ENCODE measurements at regions not wholly inside any gene's neighbourhood (a gene's known extent, or its start where the extent isn't known, plus 50 kb on each side); places are given as distances from the start of the nearest gene placed in this dataset.
"Not testable (repeated sequence)": the region's sequence is repeated elsewhere in the genome, so short reads cannot be mapped to it uniquely, and the experiment has no call there.

- Histone ChIP-seq H3K9me2 (replicated peaks; ENCODE audit: insufficient read depth, low read length) (no peaks in the 10 kb centered on the region), H3K36me3 (ENCODE audit: insufficient read depth, low read length) (no peaks in the 10 kb centered on the region), H2AFZ (ENCODE audit: low read length) (no peak overlapping the region), H3K9me3 (ENCODE audit: low read length) (no peaks in the 10 kb centered on the region), H3K27ac (ENCODE audit: low read length) (no peak overlapping the region), H3K9ac (ENCODE audit: low read length) (no peak overlapping the region), H3K4me3 (ENCODE audit: low read length) (no peak overlapping the region), H4K20me1 (ENCODE audit: insufficient read depth, low read depth, low read length) (no peaks in the 10 kb centered on the region), H3K4me1 (ENCODE audit: low read length) (no peaks in the 10 kb centered on the region), H3K4me2 (ENCODE audit: low read depth, low read length, poor library complexity, severe bottlenecking) (no peak overlapping the region), H3K79me2 (ENCODE audit: low read length) (no peaks in the 10 kb centered on the region), H3K27me3 (ENCODE audit: low read length) (no peaks in the 10 kb centered on the region)
- DNase-seq: no peak
These were observed 172.1 kb downstream of the ACTR3B start for GRCh38 chr7:152931633-152932032.

DNA sequence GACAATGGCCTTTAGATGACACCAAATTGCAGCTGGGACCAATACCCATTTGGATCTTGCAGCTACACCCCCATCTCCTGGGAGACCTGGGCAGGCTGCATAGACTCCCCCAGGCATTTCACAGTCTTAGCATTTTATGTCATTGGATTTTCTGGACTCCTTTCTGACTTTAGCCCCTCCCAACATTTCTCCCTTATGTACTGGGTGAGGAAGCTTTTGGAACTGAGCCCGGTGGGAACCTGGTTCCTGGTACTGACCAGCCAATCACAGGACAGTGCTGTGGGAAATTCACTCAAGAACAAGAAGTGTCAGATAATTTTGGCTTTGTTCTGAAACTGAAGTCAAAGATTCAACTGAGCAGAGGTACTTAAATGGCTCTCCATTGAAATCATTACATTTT, 177.7 kb downstream of the ACTR3B start:
- H3K4me3 ChIP-seq (ENCODE audit: low read length): no peak overlapping the region
- no peaks in the 10 kb centered on the region for H3K9me3 ChIP-seq (ENCODE audit: low read length)
- no peaks in the 10 kb centered on the region for H4K20me1 ChIP-seq (ENCODE audit: insufficient read depth, low read depth, low read length)
- no peak overlapping the region for H3K27ac ChIP-seq (ENCODE audit: low read length)
- no peaks in the 10 kb centered on the region for H3K79me2 ChIP-seq (ENCODE audit: low read length)
- H2AFZ ChIP-seq (ENCODE audit: low read length): no peak overlapping the region
- no peaks in the 10 kb centered on the region for H3K36me3 ChIP-seq (ENCODE audit: insufficient read depth, low read length)
- no peak overlapping the region for H3K9ac ChIP-seq (ENCODE audit: low read length)
- DNase-seq: no peak
- no peaks in the 10 kb centered on the region for H3K4me1 ChIP-seq (ENCODE audit: low read length)
- no peaks in the 10 kb centered on the region for H3K9me2 ChIP-seq (replicated peaks; ENCODE audit: insufficient read depth, low read length)
- H3K27me3 ChIP-seq (ENCODE audit: low read length): no peaks in the 10 kb centered on the region
- no peak overlapping the region for H3K4me2 ChIP-seq (ENCODE audit: low read depth, low read length, poor library complexity, severe bottlenecking)

- H3K27me3 ChIP-seq (ENCODE audit: low read length); H4K20me1 ChIP-seq (ENCODE audit: insufficient read depth, low read depth, low read length); H3K36me3 ChIP-seq (ENCODE audit: insufficient read depth, low read length); H3K9ac ChIP-seq (ENCODE audit: low read length); H2AFZ ChIP-seq (ENCODE audit: low read length); H3K4me1 ChIP-seq (ENCODE audit: low read length); H3K27ac ChIP-seq (ENCODE audit: low read length); H3K4me2 ChIP-seq (ENCODE audit: low read depth, low read length, poor library complexity, severe bottlenecking); H3K9me2 ChIP-seq (replicated peaks; ENCODE audit: insufficient read depth, low read length); H3K9me3 ChIP-seq (ENCODE audit: low read length); H3K79me2 ChIP-seq (ENCODE audit: low read length); DNase-seq; H3K4me3 ChIP-seq (ENCODE audit: low read length): not testable (repeated sequence)
These were observed 187.1 kb downstream of the ACTR3B start for GRCh38 chr7:152946616-152947015.

- Histone ChIP-seq H3K4me3 (ENCODE audit: low read length) (no peak overlapping the region), H3K9me2 (replicated peaks; ENCODE audit: insufficient read depth, low read length) (no peaks in the 10 kb centered on the region), H4K20me1 (ENCODE audit: insufficient read depth, low read depth, low read length) (no peaks in the 10 kb centered on the region), H3K4me2 (ENCODE audit: low read depth, low read length, poor library complexity, severe bottlenecking) (no peak overlapping the region), H3K9ac (ENCODE audit: low read length) (no peak overlapping the region), H3K36me3 (ENCODE audit: insufficient read depth, low read length) (no peaks in the 10 kb centered on the region), H3K27ac (ENCODE audit: low read length) (no peak overlapping the region), H3K27me3 (ENCODE audit: low read length) (no peaks in the 10 kb centered on the region), H3K4me1 (ENCODE audit: low read length) (no peaks in the 10 kb centered on the region), H3K9me3 (ENCODE audit: low read length) (no peaks in the 10 kb centered on the region), H2AFZ (ENCODE audit: low read length) (no peak overlapping the region), H3K79me2 (ENCODE audit: low read length) (no peaks in the 10 kb centered on the region)
- DNase-seq: no peak
These were observed 188.1 kb downstream of the ACTR3B start for GRCh38 chr7:152947686-152948085.

DNA sequence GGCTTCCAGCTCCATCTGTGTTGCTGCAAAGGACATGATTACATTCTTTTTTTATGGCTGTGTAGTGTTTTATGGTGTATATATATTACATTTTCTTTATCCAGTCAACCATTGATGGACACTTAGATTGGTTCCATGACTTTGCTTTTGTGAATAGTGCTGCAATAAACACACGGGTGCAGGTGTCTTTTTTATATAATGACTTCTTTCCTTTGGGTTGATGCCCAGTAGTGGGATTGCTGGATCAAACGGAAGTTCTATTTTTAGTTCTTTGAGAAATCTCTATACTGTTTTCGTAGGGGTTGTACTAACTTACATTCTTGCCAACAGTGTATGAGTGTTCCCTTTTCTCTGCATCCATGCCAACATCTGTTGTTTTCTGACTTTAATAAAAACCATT, 189.7 kb downstream of the ACTR3B start:
- Histone ChIP-seq H3K4me1 (ENCODE audit: low read length) (no peaks in the 10 kb centered on the region), H3K79me2 (ENCODE audit: low read length) (no peaks in the 10 kb centered on the region), H3K9ac (ENCODE audit: low read length) (no peak overlapping the region), H3K9me2 (replicated peaks; ENCODE audit: insufficient read depth, low read length) (no peaks in the 10 kb centered on the region), H3K27ac (ENCODE audit: low read length) (no peak overlapping the region), H3K27me3 (ENCODE audit: low read length) (no peaks in the 10 kb centered on the region), H4K20me1 (ENCODE audit: insufficient read depth, low read depth, low read length) (no peaks in the 10 kb centered on the region), H3K4me3 (ENCODE audit: low read length) (no peak overlapping the region), H3K9me3 (ENCODE audit: low read length) (no peaks in the 10 kb centered on the region), H3K4me2 (ENCODE audit: low read depth, low read length, poor library complexity, severe bottlenecking) (no peak overlapping the region), H3K36me3 (ENCODE audit: insufficient read depth, low read length) (no peaks in the 10 kb centered on the region), H2AFZ (ENCODE audit: low read length) (no peak overlapping the region)
- no peak for DNase-seq

DNA sequence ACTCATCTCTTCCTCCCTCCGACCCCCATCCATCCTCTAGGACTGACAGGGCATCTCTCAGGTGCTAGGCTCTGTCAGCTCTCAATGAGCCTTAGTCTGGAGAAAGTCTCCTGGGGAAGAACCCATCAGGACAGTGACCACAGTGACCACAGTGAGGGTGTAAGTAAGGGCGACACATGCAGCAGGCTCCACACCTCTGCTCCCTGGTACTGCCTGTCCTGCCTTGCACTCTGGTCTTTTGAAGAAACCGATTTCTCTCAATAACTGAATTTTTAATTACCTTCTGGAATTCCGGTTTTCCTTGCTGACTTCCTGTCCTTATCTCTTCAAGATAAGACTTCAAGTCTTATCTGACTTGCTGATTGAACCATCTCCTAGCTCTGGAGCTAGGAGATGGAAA, 190.2 kb downstream of the ACTR3B start:
- Histone ChIP-seq H4K20me1 (ENCODE audit: insufficient read depth, low read depth, low read length) (no peaks in the 10 kb centered on the region), H3K27ac (ENCODE audit: low read length) (no peak overlapping the region), H3K36me3 (ENCODE audit: insufficient read depth, low read length) (no peaks in the 10 kb centered on the region), H3K9ac (ENCODE audit: low read length) (no peak overlapping the region), H3K27me3 (ENCODE audit: low read length) (no peaks in the 10 kb centered on the region), H2AFZ (ENCODE audit: low read length) (no peak overlapping the region), H3K79me2 (ENCODE audit: low read length) (no peaks in the 10 kb centered on the region), H3K4me3 (ENCODE audit: low read length) (no peak overlapping the region), H3K4me1 (ENCODE audit: low read length) (no peaks in the 10 kb centered on the region), H3K9me2 (replicated peaks; ENCODE audit: insufficient read depth, low read length) (no peaks in the 10 kb centered on the region), H3K4me2 (ENCODE audit: low read depth, low read length, poor library complexity, severe bottlenecking) (no peak overlapping the region), H3K9me3 (ENCODE audit: low read length) (no peaks in the 10 kb centered on the region)
- no peak for DNase-seq

DNA sequence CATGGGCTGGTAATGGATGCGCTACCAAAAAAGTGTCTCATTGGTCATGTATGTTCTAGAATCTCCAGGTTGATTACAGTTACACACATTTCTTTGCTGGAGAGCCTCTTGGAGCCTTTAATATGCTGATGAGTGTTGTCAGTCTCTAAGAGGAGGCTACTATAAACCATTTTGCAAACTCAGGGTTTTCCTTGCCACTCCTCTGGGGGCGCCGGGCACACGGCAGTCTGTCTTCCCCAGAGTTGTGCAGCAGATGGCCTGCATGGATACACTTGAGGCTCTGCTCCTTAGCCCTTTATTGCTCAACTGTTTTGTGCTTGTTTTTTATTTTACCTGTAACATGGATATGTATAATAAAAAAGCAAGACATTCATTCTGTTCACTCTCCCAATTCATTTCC, 196.5 kb downstream of the ACTR3B start:
- H3K79me2 ChIP-seq (ENCODE audit: low read length): no peaks in the 10 kb centered on the region
- H3K9me3 ChIP-seq (ENCODE audit: low read length): no peaks in the 10 kb centered on the region
- no peak overlapping the region for H3K4me3 ChIP-seq (ENCODE audit: low read length)
- DNase-seq: no peak
- H3K9me2 ChIP-seq (replicated peaks; ENCODE audit: insufficient read depth, low read length): no peaks in the 10 kb centered on the region
- H4K20me1 ChIP-seq (ENCODE audit: insufficient read depth, low read depth, low read length): no peaks in the 10 kb centered on the region
- H2AFZ ChIP-seq (ENCODE audit: low read length): no peak overlapping the region
- no peaks in the 10 kb centered on the region for H3K27me3 ChIP-seq (ENCODE audit: low read length)
- H3K4me2 ChIP-seq (ENCODE audit: low read depth, low read length, poor library complexity, severe bottlenecking): no peak overlapping the region
- H3K9ac ChIP-seq (ENCODE audit: low read length): no peak overlapping the region
- H3K36me3 ChIP-seq (ENCODE audit: insufficient read depth, low read length): no peaks in the 10 kb centered on the region
- H3K4me1 ChIP-seq (ENCODE audit: low read length): no peaks in the 10 kb centered on the region
- H3K27ac ChIP-seq (ENCODE audit: low read length): no peak overlapping the region

DNA sequence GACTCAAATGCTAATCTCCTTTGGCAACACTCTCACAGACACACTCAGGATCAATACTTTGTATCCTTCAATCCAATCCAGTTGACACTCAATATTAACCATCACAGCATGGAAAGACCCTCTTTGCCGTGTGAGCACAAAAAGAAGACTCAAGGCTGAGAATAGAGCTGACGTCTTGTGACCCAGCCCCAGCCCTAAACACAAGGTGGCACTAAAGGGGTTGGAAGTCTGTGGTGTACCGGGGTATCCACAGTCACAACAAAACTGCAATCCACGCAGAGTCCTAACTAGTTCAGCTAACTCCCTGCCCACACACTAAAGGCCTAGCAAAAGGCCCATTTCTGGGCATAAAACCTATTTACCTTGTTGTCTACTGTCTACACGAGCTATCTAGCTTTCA, 200.1 kb downstream of the ACTR3B start:
- Histone ChIP-seq H3K4me3 (ENCODE audit: low read length) (no peak overlapping the region), H3K36me3 (ENCODE audit: insufficient read depth, low read length) (no peaks in the 10 kb centered on the region), H3K27ac (ENCODE audit: low read length) (no peak overlapping the region), H3K9me2 (replicated peaks; ENCODE audit: insufficient read depth, low read length) (no peaks in the 10 kb centered on the region), H4K20me1 (ENCODE audit: insufficient read depth, low read depth, low read length) (no peaks in the 10 kb centered on the region), H3K4me1 (ENCODE audit: low read length) (no peaks in the 10 kb centered on the region), H3K79me2 (ENCODE audit: low read length) (no peaks in the 10 kb centered on the region), H3K9me3 (ENCODE audit: low read length) (no peaks in the 10 kb centered on the region), H2AFZ (ENCODE audit: low read length) (no peak overlapping the region), H3K27me3 (ENCODE audit: low read length) (no peaks in the 10 kb centered on the region), H3K9ac (ENCODE audit: low read length) (no peak overlapping the region), H3K4me2 (ENCODE audit: low read depth, low read length, poor library complexity, severe bottlenecking) (no peak overlapping the region)
- DNase-seq: peak; percentile 44

GRCh38 chr7:152961796-152962195, 202.2 kb downstream of the ACTR3B start:
- not testable (repeated sequence) for H3K79me2 ChIP-seq (ENCODE audit: low read length); H4K20me1 ChIP-seq (ENCODE audit: insufficient read depth, low read depth, low read length); H3K4me2 ChIP-seq (ENCODE audit: low read depth, low read length, poor library complexity, severe bottlenecking); DNase-seq; H3K27me3 ChIP-seq (ENCODE audit: low read length); H3K4me3 ChIP-seq (ENCODE audit: low read length); H3K27ac ChIP-seq (ENCODE audit: low read length); H3K9me2 ChIP-seq (replicated peaks; ENCODE audit: insufficient read depth, low read length); H3K9ac ChIP-seq (ENCODE audit: low read length); H3K9me3 ChIP-seq (ENCODE audit: low read length); H3K4me1 ChIP-seq (ENCODE audit: low read length); H2AFZ ChIP-seq (ENCODE audit: low read length); H3K36me3 ChIP-seq (ENCODE audit: insufficient read depth, low read length)
